Naive thymus-derived CD4-positive, alpha-beta T cell (primary cell): ENCODE measurements at regions not wholly inside any gene's neighbourhood (a gene's known extent, or its start where the extent isn't known, plus 50 kb on each side); places are given as distances from the start of the nearest gene placed in this dataset.
A peak's percentile ranks its signal among the peaks of the same experiment; 100 is the strongest.

Experiments
- ATAC-seq: fragments of 150-1000 bp; cut with Tn5 transposase; 2 replicates; pipeline ENCODE4 v1.10.0; 2021; ENCODE audit warnings: mild to moderate bottlenecking, moderate library complexity
- CTCF ChIA-PET: fragments of 350-600 bp; sonication (Branson Sonifier 250); formaldehyde crosslinking; loops from one replicate; lab custom pipeline; 2021; ENCODE audit warnings: antibody characterized with exemption; lab: Charles Lee
- POLR2A ChIA-PET: fragments of 350-600 bp; sonication (Branson Sonifier 250); formaldehyde crosslinking; loops from one replicate; lab custom pipeline; 2021; ENCODE audit warnings: antibody characterized with exemption, inconsistent platforms; lab: Charles Lee
- DNase-seq, 9 donors: peaks; one replicate each; pipeline versions ENCODE4 v3.0.0 to v3.0.0-alpha.2; 2020 to 2022; ENCODE audit warnings: mixed read lengths in 1 of 9
- H3K27ac ChIP-seq: one replicate; pipeline ENCODE4 v1.7.0; 2013; ENCODE audit warnings: mild to moderate bottlenecking, low read depth, low read length, moderate library complexity
- H3K27me3 ChIP-seq, 2 donors: one replicate each; pipeline ENCODE4 v1.7.0; 2013; ENCODE audit warnings: low read length in 2 of 2, mild to moderate bottlenecking in 2 of 2, moderate library complexity in 2 of 2; ENCODE audit not compliant: control insufficient read depth in 2 of 2, insufficient read depth in 2 of 2
- H3K36me3 ChIP-seq, 3 experiments: 1 replicate in 2 of 3; 2 replicates in 1 of 3; pipeline ENCODE4 v1.7.0; 2013; ENCODE audit warnings: low read length in 3 of 3, mild to moderate bottlenecking in 3 of 3, moderate library complexity in 1 of 3; ENCODE audit not compliant: insufficient read depth in 3 of 3, control insufficient read depth in 2 of 3
- H3K4me1 ChIP-seq, 2 donors: one replicate each; pipeline ENCODE4 v1.7.0; 2013; ENCODE audit warnings: low read length in 2 of 2, mild to moderate bottlenecking in 2 of 2, moderate library complexity in 1 of 2; ENCODE audit not compliant: control insufficient read depth in 2 of 2, insufficient read depth in 2 of 2
- H3K4me3 ChIP-seq: 2 replicates; pipeline ENCODE4 v1.7.0; 2013; ENCODE audit warnings: mild to moderate bottlenecking, low read length
- H3K9me3 ChIP-seq, 3 experiments: 1 replicate in 2 of 3; 2 replicates in 1 of 3; pipeline ENCODE4 v1.7.0; 2013; ENCODE audit warnings: low read length in 3 of 3; ENCODE audit not compliant: control insufficient read depth in 2 of 3
- H3K27ac Mint-ChIP-seq, 9 donors: one replicate each; pipeline ENCODE4 v1.8.0; 2020 to 2022; ENCODE audit warnings: mixed read lengths in 9 of 9, mild to moderate bottlenecking in 8 of 9, moderate library complexity in 5 of 9, inconsistent platforms in 2 of 9
- H3K27me3 Mint-ChIP-seq, 5 donors: one replicate each; pipeline ENCODE4 v1.8.0; 2021 to 2022; ENCODE audit warnings: mixed read lengths in 5 of 5, mild to moderate bottlenecking in 1 of 5
- H3K36me3 Mint-ChIP-seq, 5 donors: one replicate each; pipeline ENCODE4 v1.8.0; 2020 to 2022; ENCODE audit warnings: mixed read lengths in 5 of 5, mild to moderate bottlenecking in 3 of 5, inconsistent platforms in 1 of 5
- H3K4me1 Mint-ChIP-seq, 7 donors: one replicate each; pipeline ENCODE4 v1.8.0; 2020 to 2022; ENCODE audit warnings: mixed read lengths in 7 of 7, mild to moderate bottlenecking in 3 of 7, inconsistent platforms in 1 of 7
- H3K4me3 Mint-ChIP-seq, 10 donors: one replicate each; pipeline ENCODE4 v1.8.0; 2020 to 2022; ENCODE audit warnings: mild to moderate bottlenecking in 10 of 10, mixed read lengths in 10 of 10, moderate library complexity in 6 of 10, inconsistent platforms in 2 of 10
- H3K9me3 Mint-ChIP-seq, 11 donors: one replicate each; pipeline ENCODE4 v1.8.0; 2020 to 2022; ENCODE audit warnings: mixed read lengths in 11 of 11, mild to moderate bottlenecking in 4 of 11, inconsistent platforms in 1 of 11, moderate library complexity in 1 of 11
- intact Hi-C, 2 donors: fragments of 100-400 bp; cut with micrococcal nuclease; formaldehyde crosslinking; loops; one replicate each; pipeline ENCODE4 v1.15.1; 2023

DNA sequence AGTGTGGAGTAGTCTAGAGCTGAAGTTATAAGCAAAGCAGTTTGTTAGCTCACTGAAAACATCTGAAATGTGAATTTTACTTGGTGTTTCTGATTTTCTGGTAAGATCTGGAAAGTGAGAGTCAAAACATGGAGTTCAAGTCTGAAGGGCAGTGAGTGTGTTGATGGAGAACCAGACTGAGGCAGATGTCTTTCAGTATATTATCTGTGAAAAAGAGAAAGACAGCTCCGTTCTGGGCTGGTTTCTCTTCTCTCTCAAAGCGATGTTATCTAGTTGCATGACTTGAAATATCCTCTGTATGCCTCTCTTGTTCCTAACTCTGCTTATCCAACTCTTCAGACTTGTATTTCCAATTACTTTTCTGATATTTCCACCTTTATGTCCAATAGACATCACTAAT is 381.9 kb upstream of the RGS6 start:
- H3K36me3 ChIP-seq, result no peaks in the 10 kb centered on the region
- H3K9me3 ChIP-seq, result no peaks in the 10 kb centered on the region
- Mint-ChIP-seq H3K27me3 (no peaks in the 10 kb centered on the region), H3K9me3 (no peaks in the 10 kb centered on the region), H3K27ac (peak overlapping the region in 5 of 9 donors; percentile 10 to 71 (median 44)), H3K4me3 (peak overlapping the region in 1 of 10 donors; percentile 33), H3K4me1 (peaks cover 26 to 56% (median 49%) of the 10 kb centered on the region in 7 donors), H3K36me3 (peaks cover 0 to 14% (median 0%) of the 10 kb centered on the region in 5 donors)
- ChIA-PET POLR2A (no interaction called here), CTCF (no interaction called here)
- ATAC-seq (no peak), DNase-seq (no peak)
- intact Hi-C loops, result no loop called here
- peaks cover 17 to 24% of the 10 kb centered on the region in 2 donors for H3K4me1 ChIP-seq
- H3K27ac ChIP-seq, result no peak overlapping the region
- H3K4me3 ChIP-seq, result no peak overlapping the region
- H3K27me3 ChIP-seq, result no peaks in the 10 kb centered on the region

DNA sequence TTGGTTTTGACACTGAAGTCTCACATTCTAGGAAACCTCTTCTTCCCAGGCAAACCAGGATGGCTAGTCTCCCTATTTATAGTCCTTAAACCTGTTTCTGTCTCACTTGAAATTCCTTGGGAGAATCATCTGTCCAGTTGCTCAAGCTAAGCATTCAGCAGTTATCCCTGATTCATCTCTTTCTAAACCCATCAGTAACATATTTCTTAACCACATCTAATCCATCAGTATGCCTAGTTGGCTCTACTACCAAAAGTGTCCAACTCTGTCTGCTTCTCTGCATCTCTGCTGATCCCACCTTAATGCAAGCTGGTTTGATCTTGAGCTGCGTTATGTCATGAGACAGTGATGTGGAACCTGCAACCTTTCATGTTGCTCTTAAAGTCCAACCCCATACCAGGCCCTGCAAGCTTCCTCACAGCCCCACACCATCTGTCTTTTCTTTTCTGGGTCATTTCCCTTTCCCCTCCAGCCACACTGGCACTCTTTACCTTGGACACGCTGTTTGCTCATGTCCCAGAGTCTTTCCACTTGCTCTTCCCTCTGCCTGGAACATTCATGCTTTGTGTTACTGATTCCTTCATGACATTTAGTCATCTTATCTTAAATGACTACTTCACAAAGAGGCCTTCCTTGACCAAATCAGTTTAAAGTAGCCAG is 380.8 kb upstream of the RGS6 start:
- ChIA-PET CTCF (interaction anchor here (0.7 kb wide), 1 partner anchor 168 kb away, joined by 3 read pairs; no protein-coding TSS in a partner anchor), POLR2A (no interaction called here)
- Mint-ChIP-seq H3K4me3 (no peak overlapping the region), H3K36me3 (peaks cover 0 to 14% (median 0%) of the 10 kb centered on the region in 5 donors), H3K27ac (peak overlapping the region in 6 of 9 donors; percentile 10 to 71 (median 35)), H3K4me1 (peaks cover 34 to 66% (median 60%) of the 10 kb centered on the region in 7 donors), H3K27me3 (no peaks in the 10 kb centered on the region), H3K9me3 (no peaks in the 10 kb centered on the region)
- intact Hi-C loops, result no loop called here
- DNase-seq, result no peak
- H3K9me3 ChIP-seq, result no peaks in the 10 kb centered on the region
- no peaks in the 10 kb centered on the region for H3K36me3 ChIP-seq
- H3K27me3 ChIP-seq, result no peaks in the 10 kb centered on the region
- H3K4me3 ChIP-seq, result no peak overlapping the region
- no peak for ATAC-seq
- no peak overlapping the region for H3K27ac ChIP-seq
- peaks cover 24 to 31% of the 10 kb centered on the region in 2 donors for H3K4me1 ChIP-seq

- ChIA-PET CTCF (interaction anchor here (0.7 kb wide), 1 partner anchor 245 kb away, joined by 3 read pairs; no protein-coding TSS in a partner anchor), POLR2A (no interaction called here)
- Histone ChIP-seq H3K36me3 (no peaks in the 10 kb centered on the region), H3K4me3 (no peak overlapping the region), H3K9me3 (no peaks in the 10 kb centered on the region), H3K27ac (no peak overlapping the region), H3K4me1 (peaks cover 30 to 43% of the 10 kb centered on the region in 2 donors), H3K27me3 (no peaks in the 10 kb centered on the region)
- DNase-seq (no peak), ATAC-seq (no peak)
- Mint-ChIP-seq H3K4me1 (peaks cover 40 to 79% (median 70%) of the 10 kb centered on the region in 7 donors), H3K27ac (peak overlapping the region in 8 of 9 donors; percentile 53 to 99 (median 93)), H3K4me3 (no peak overlapping the region), H3K9me3 (no peaks in the 10 kb centered on the region), H3K27me3 (no peaks in the 10 kb centered on the region), H3K36me3 (peaks cover 0 to 13% (median 0%) of the 10 kb centered on the region in 5 donors)
- intact Hi-C loops, result no loop called here
Measured at GRCh38 chr14:71552809-71553208, 379.4 kb upstream of the RGS6 start.

- peak overlapping the region; percentile 82 for H3K27ac ChIP-seq
- peak overlapping the region in 5 of 10 donors; percentile 33 to 88 (median 79) for H3K4me3 Mint-ChIP-seq
- ChIA-PET POLR2A (no interaction called here), CTCF (no interaction called here)
- no peaks in the 10 kb centered on the region for H3K9me3 ChIP-seq
- H3K4me1 Mint-ChIP-seq, result peaks cover 40 to 88% (median 74%) of the 10 kb centered on the region in 7 donors
- no peaks in the 10 kb centered on the region for H3K36me3 ChIP-seq
- peaks cover 30 to 43% of the 10 kb centered on the region in 2 donors for H3K4me1 ChIP-seq
- H3K27ac Mint-ChIP-seq, result peak overlapping the region in 8 of 9 donors; percentile 23 to 99 (median 93)
- no peak for DNase-seq
- intact Hi-C loops, result loop anchor here in 1 of 2 donors (2.0 kb wide), 1 partner anchor 41 kb away; no protein-coding TSS in a partner anchor
- no peak overlapping the region for H3K4me3 ChIP-seq
- H3K27me3 Mint-ChIP-seq, result no peaks in the 10 kb centered on the region
- no peaks in the 10 kb centered on the region for H3K9me3 Mint-ChIP-seq
- ATAC-seq, result no peak
- H3K36me3 Mint-ChIP-seq, result peaks cover 0 to 20% (median 0%) of the 10 kb centered on the region in 5 donors
- no peaks in the 10 kb centered on the region for H3K27me3 ChIP-seq
Measured at GRCh38 chr14:71553779-71554178, 378.4 kb upstream of the RGS6 start.

GRCh38 chr14:71554323-71554722 is 377.9 kb upstream of the RGS6 start:
- H3K4me3 ChIP-seq, result no peak overlapping the region
- H3K36me3 ChIP-seq, result no peaks in the 10 kb centered on the region

DNA sequence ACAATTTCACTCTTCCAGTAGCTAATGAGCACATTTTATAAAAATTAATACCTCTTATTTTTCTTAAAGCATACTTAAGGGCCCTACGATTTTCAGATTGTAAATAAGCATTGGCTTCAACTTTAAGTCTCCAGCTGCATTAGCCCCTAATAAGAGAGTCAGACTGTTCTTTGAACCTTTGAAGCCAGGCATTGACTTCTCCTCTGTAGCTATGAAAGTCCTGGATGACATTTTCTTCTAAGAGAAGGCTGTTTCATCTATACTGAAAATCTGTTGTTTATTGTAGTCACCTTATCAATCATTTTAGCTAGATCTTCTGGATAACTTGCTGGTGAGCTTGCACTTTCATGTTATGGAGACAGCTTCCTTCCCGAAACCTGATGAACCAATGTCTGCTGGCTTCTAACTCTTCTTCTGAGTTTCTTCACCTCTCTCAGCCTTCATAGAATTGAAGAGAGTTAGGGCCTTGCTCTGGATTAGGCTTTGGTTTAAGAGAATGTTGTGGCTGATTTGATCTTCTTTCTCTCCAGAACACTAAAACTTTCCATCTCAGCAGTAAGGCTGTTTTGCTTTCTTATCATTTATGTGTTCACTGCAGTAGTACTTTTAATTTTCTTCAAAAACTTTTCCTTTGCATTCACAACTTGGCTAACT is 377.1 kb upstream of the RGS6 start:
- Histone ChIP-seq H3K36me3 (no peaks in the 10 kb centered on the region), H3K4me3 (peak overlapping the region; percentile 43), H3K4me1 (peaks cover 30 to 43% of the 10 kb centered on the region in 2 donors), H3K27ac (peak overlapping the region; percentile 82), H3K27me3 (no peaks in the 10 kb centered on the region), H3K9me3 (no peaks in the 10 kb centered on the region)
- ChIA-PET CTCF (no interaction called here), POLR2A (interaction anchor here (0.6 kb wide), 1 partner anchor 233 kb away, joined by 3 read pairs; no protein-coding TSS in a partner anchor)
- Mint-ChIP-seq H3K27me3 (no peaks in the 10 kb centered on the region), H3K9me3 (no peaks in the 10 kb centered on the region), H3K4me3 (peak overlapping the region; percentile 70 to 88 (median 82)), H3K36me3 (peaks cover 0 to 17% (median 0%) of the 10 kb centered on the region in 5 donors), H3K27ac (peak overlapping the region; percentile 91 to 99 (median 94)), H3K4me1 (peaks cover 38 to 85% (median 74%) of the 10 kb centered on the region in 7 donors)
- ATAC-seq (peak; percentile 1), DNase-seq (no peak)
- intact Hi-C loops, result loop anchor here (1.0 to 5.0 kb wide), 8 partner anchors 37 to 412 kb away; partner anchors contain the start of gene SIPA1L1 (in 1 of the 2)

More at GRCh38 chr14:71554323-71554722, 377.9 kb upstream of the RGS6 start:
- DNase-seq (no peak), ATAC-seq (no peak)
- H3K27ac ChIP-seq, result peak overlapping the region; percentile 82
- ChIA-PET CTCF (no interaction called here), POLR2A (no interaction called here)
- no peaks in the 10 kb centered on the region for H3K9me3 ChIP-seq
- no peaks in the 10 kb centered on the region for H3K9me3 Mint-ChIP-seq
- peaks cover 40 to 88% (median 75%) of the 10 kb centered on the region in 7 donors for H3K4me1 Mint-ChIP-seq
- H3K4me1 ChIP-seq, result peaks cover 30 to 43% of the 10 kb centered on the region in 2 donors
- peak overlapping the region; percentile 61 to 99 (median 93) for H3K27ac Mint-ChIP-seq
- H3K27me3 ChIP-seq, result no peaks in the 10 kb centered on the region
- no peaks in the 10 kb centered on the region for H3K27me3 Mint-ChIP-seq
- intact Hi-C loops, result loop anchor here in 1 of 2 donors (2.0 kb wide), 1 partner anchor 40 kb away; no protein-coding TSS in a partner anchor
- H3K4me3 Mint-ChIP-seq, result peak overlapping the region in 9 of 10 donors; percentile 12 to 88 (median 79)
- peaks cover 0 to 19% (median 0%) of the 10 kb centered on the region in 5 donors for H3K36me3 Mint-ChIP-seq
